HCT116 (cell line): ENCODE measurements at regions not wholly inside any gene's neighbourhood (a gene's known extent, or its start where the extent isn't known, plus 50 kb on each side); places are given as distances from the start of the nearest gene placed in this dataset.

Experiments used
- ATAC-seq: fragments of 200-7000 bp; cut with Tn5 transposase; 2 replicates; pipeline ENCODE4 v1.9.1; 2020; ENCODE audit warnings: mild to moderate bottlenecking, moderate library complexity
- BruUV-seq: library from RNA; stranded (reverse); fragments of 400-500 nt; replicated peaks from 2 replicates; lab custom pipeline; 2021; lab: Mats Ljungman, UMichigan
- CTCF ChIA-PET: fragments of 300-600 bp; sonication (Branson Sonifier 250); formaldehyde crosslinking; loops from one replicate; lab custom pipeline; 2021; ENCODE audit warnings: antibody characterized with exemption; lab: Charles Lee
- POLR2A ChIA-PET: fragments of 300-600, 350-600 bp; sonication (Branson Sonifier 250); formaldehyde crosslinking; loops from one replicate; lab custom pipeline; 2021; ENCODE audit warnings: antibody characterized with exemption; lab: Charles Lee
- RAD21 ChIA-PET, 2 experiments: fragments of 300-600 bp; sonication (Branson Sonifier 250); formaldehyde crosslinking; loops; one replicate each; lab custom pipeline; 2023; ENCODE audit warnings: low total read pairs in 2 of 2; ENCODE audit not compliant: uncharacterized antibody in 2 of 2, unreplicated experiment in 2 of 2, low non-redundant PET in 1 of 2; lab: Charles Lee
- DNase-seq: peaks from one replicate; pipeline ENCODE4 v3.0.0-alpha.2; 2010; ENCODE audit warnings: low read depth, low spot score
- H2AFZ ChIP-seq: fragments of 200-600 bp; shearing (Covaris generic), sonication (generic); 2 replicates; pipeline ENCODE4 v1.6.1; 2017; ENCODE audit warnings: low read depth, mixed run types, mixed read lengths, antibody characterized with exemption, low read length; ENCODE audit not compliant: poor library complexity, severe bottlenecking
- H3K27ac ChIP-seq: 2 replicates; pipeline ENCODE4 v1.5.1; 2012; ENCODE audit warnings: low read depth, low read length
- H3K27me3 ChIP-seq: fragments of 200-600 bp; sonication (generic); 2 replicates; pipeline ENCODE4 v1.6.1; 2016; ENCODE audit warnings: mixed run types, low read length, mixed read lengths; ENCODE audit not compliant: insufficient read depth
- H3K36me3 ChIP-seq, 2 experiments: fragments of 200-500 bp in 1 of 2; fragments of 200-600 bp in 1 of 2; sonication (Bioruptor generic) in 1 of 2; sonication (generic) in 1 of 2; 2 replicates each; pipeline versions ENCODE4 v1.5.1 to v1.6.1; 2014 to 2016; ENCODE audit warnings: low read length in 2 of 2, inconsistent platforms in 1 of 2, mixed read lengths in 1 of 2, mixed run types in 1 of 2; ENCODE audit not compliant: insufficient read depth in 2 of 2, control insufficient read depth in 1 of 2
- H3K4me1 ChIP-seq, 2 experiments: fragments of 200-600 bp in 1 of 2; sonication (generic) in 1 of 2; 2 replicates each; pipeline versions ENCODE4 v1.5.1 to v1.6.1; 2012 to 2017; ENCODE audit warnings: low read length in 2 of 2, inconsistent platforms in 1 of 2, mild to moderate bottlenecking in 1 of 2, mixed read lengths in 1 of 2, mixed run types in 1 of 2, moderate library complexity in 1 of 2; ENCODE audit not compliant: insufficient read depth in 2 of 2, control insufficient read depth in 1 of 2
- H3K4me2 ChIP-seq: fragments of 200-600 bp; sonication (generic); 2 replicates; pipeline ENCODE4 v1.6.1; 2017; ENCODE audit warnings: mixed run types, low read length, mixed read lengths
- H3K4me3 ChIP-seq, 2 experiments: fragments of 200-600 bp in 1 of 2; sonication (generic) in 1 of 2; replicated peaks in 1 of 2; 2 replicates each; pipeline ENCODE4 v1.5.1; 2011 to 2016; ENCODE audit warnings: low read length in 2 of 2, control low read depth in 1 of 2, low read depth in 1 of 2, mild to moderate bottlenecking in 1 of 2, mixed read lengths in 1 of 2, mixed run types in 1 of 2
- H3K79me2 ChIP-seq: fragments of 200-600 bp; sonication (generic); 2 replicates; pipeline ENCODE4 v1.6.1; 2017; ENCODE audit warnings: mild to moderate bottlenecking, mixed run types, low read length, moderate library complexity, mixed read lengths; ENCODE audit not compliant: insufficient read depth
- H3K9ac ChIP-seq: fragments of 200-600 bp; sonication (generic); 2 replicates; pipeline ENCODE4 v1.6.1; 2016; ENCODE audit warnings: low read length, mixed read lengths
- H3K9me2 ChIP-seq: fragments of 200-600 bp; sonication (generic), shearing (Covaris generic); 2 replicates; pipeline ENCODE4 v1.6.1; 2017; ENCODE audit warnings: mixed run types, mild to moderate bottlenecking, moderate library complexity; ENCODE audit not compliant: insufficient read depth
- H3K9me3 ChIP-seq, 2 experiments: fragments of 200-500 bp in 1 of 2; fragments of 200-600 bp in 1 of 2; sonication (Bioruptor generic) in 1 of 2; sonication (generic) in 1 of 2; 2 replicates each; pipeline ENCODE4 v1.6.1; 2014 to 2017; ENCODE audit warnings: low read length in 2 of 2, mixed read lengths in 2 of 2, inconsistent platforms in 1 of 2, low read depth in 1 of 2, mild to moderate bottlenecking in 1 of 2, mixed run types in 1 of 2, moderate library complexity in 1 of 2; ENCODE audit not compliant: control insufficient read depth in 1 of 2, insufficient read depth in 1 of 2
- H4K20me1 ChIP-seq: fragments of 200-600 bp; sonication (generic), shearing (Covaris generic); 2 replicates; pipeline ENCODE4 v1.6.1; 2017; ENCODE audit warnings: mixed run types, mild to moderate bottlenecking, moderate library complexity; ENCODE audit not compliant: insufficient read depth
- CEBPB ChIP-seq: IDR thresholded peaks from 2 replicates; pipeline ENCODE4 v1.6.1; 2012; ENCODE audit warnings: low read depth
- EGR1 ChIP-seq: IDR thresholded peaks from 2 replicates; pipeline ENCODE4 v1.6.1; 2012; ENCODE audit warnings: low read depth
- EZH2 ChIP-seq: fragments of 200-600 bp; sonication (generic); IDR thresholded peaks from 2 replicates; pipeline ENCODE4 v1.6.1; 2017; ENCODE audit warnings: antibody characterized with exemption, mixed run types
- EZH2phosphoT487 ChIP-seq: fragments of 200-600 bp; IDR thresholded peaks from 2 replicates; pipeline ENCODE4 v1.6.1; 2018; ENCODE audit warnings: antibody characterized with exemption, borderline replicate concordance
- FOSL1 ChIP-seq: IDR thresholded peaks from 2 replicates; pipeline ENCODE4 v1.6.1; 2012; ENCODE audit warnings: low read depth
- JUND ChIP-seq: IDR thresholded peaks from 2 replicates; pipeline ENCODE4 v1.6.1; 2012
- POLR2A ChIP-seq: IDR thresholded peaks from 2 replicates; pipeline ENCODE4 v1.7.0; 2011; ENCODE audit warnings: borderline replicate concordance; ENCODE audit not compliant: insufficient read depth, insufficient read length; ENCODE audit errors: extremely low read depth
- POLR2AphosphoS5 ChIP-seq: IDR thresholded peaks from 2 replicates; pipeline ENCODE4 v1.6.1; 2011; ENCODE audit warnings: mild to moderate bottlenecking, low read depth, low read length, moderate library complexity
- RAD21 ChIP-seq: IDR thresholded peaks from 2 replicates; pipeline ENCODE4 v1.6.1; 2012; ENCODE audit warnings: low read depth, mild to moderate bottlenecking
- SIN3A ChIP-seq: IDR thresholded peaks from 2 replicates; pipeline ENCODE4 v1.6.1; 2012; ENCODE audit warnings: low read depth
- SP1 ChIP-seq: IDR thresholded peaks from 2 replicates; pipeline ENCODE4 v1.6.1; 2012; ENCODE audit warnings: low read depth
- SRF ChIP-seq: IDR thresholded peaks from 2 replicates; pipeline ENCODE4 v1.6.1; 2012; ENCODE audit warnings: low read depth
- TCF7L2 ChIP-seq: IDR thresholded peaks from 2 replicates; pipeline ENCODE4 v1.7.0; 2011; ENCODE audit warnings: borderline replicate concordance, inconsistent platforms; ENCODE audit not compliant: insufficient read depth, insufficient read length; ENCODE audit errors: extremely low read depth
- YY1 ChIP-seq: IDR thresholded peaks from 2 replicates; pipeline ENCODE4 v1.6.1; 2011; ENCODE audit warnings: low read length, low read depth, moderate library complexity, mild to moderate bottlenecking; ENCODE audit not compliant: insufficient replicate concordance; ENCODE audit errors: extremely low read depth
- ZFX ChIP-seq: fragments of 450-650 bp; IDR thresholded peaks from 2 replicates; pipeline ENCODE4 v1.6.1; 2017
- ZNF274 ChIP-seq: fragments of 200-500 bp; sonication (Bioruptor generic); IDR thresholded peaks from 2 replicates; pipeline ENCODE4 v1.6.1; 2014; ENCODE audit warnings: mild to moderate bottlenecking, low read depth, low read length, inconsistent platforms
- intact Hi-C: fragments of 100-400 bp; cut with micrococcal nuclease; formaldehyde crosslinking; loops from 2 replicates; pipeline ENCODE4 v1.10.0; 2022
- TF ChIP-seq, protein P1 (sequence below): IDR thresholded peaks from 2 replicates; pipeline ENCODE4 v1.6.1; 2011; ENCODE audit warnings: mild to moderate bottlenecking, low read length, moderate library complexity; ENCODE audit not compliant: insufficient replicate concordance; ENCODE audit errors: extremely low read depth
- TF ChIP-seq, protein P2 (sequence below), 3 experiments: fragments of 200-600 bp in 1 of 3; sonication (generic) in 1 of 3; IDR thresholded peaks in 2 of 3; conservative IDR thresholded peaks in 1 of 3; 2 replicates each; pipeline ENCODE4 v1.5.1; 2012 to 2017; ENCODE audit warnings: low read depth in 2 of 3, low read length in 2 of 3, antibody characterized with exemption in 1 of 3, borderline replicate concordance in 1 of 3, control low read depth in 1 of 3, mild to moderate bottlenecking in 1 of 3, mixed read lengths in 1 of 3, mixed run types in 1 of 3, moderate library complexity in 1 of 3; ENCODE audit not compliant: insufficient read depth in 1 of 3

DNA sequence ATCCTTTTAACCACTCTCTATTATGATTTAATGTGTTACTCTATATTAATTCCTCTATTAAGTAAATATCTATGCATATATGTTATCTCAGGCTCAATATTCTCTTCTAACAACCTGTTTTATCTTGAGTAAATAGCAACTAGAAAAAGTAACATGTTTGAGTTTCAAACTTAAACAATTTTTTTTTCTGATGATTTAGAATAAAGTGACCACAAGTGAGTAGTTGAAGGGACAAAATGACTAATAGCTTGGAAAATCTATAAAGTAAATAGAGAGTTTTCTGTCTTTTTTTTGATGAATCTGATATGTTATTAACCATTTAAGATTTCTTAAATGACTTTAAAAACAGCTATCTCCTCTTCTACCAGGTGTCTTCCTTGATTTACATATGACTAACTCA is 483.8 kb downstream of the TFEC start:
- POLR2A ChIA-PET: no interaction called here
- Histone ChIP-seq H3K4me2 (no peak overlapping the region), H3K9me3 (no peaks in the 10 kb centered on the region), H3K79me2 (no peaks in the 10 kb centered on the region), H3K9me2 (no peaks in the 10 kb centered on the region), H2AFZ (no peak overlapping the region), H3K27ac (no peak overlapping the region), H4K20me1 (no peaks in the 10 kb centered on the region), H3K9ac (no peak overlapping the region), H3K4me1 (no peaks in the 10 kb centered on the region), H3K27me3 (no peaks in the 10 kb centered on the region), H3K36me3 (no peaks in the 10 kb centered on the region), H3K4me3 (no peak overlapping the region)
- intact Hi-C loops: no loop called here
- RAD21 ChIA-PET: no interaction called here
- ATAC-seq (no peak), DNase-seq (no peak)
- TF ChIP-seq EGR1 (no peak), POLR2A (no peak), CEBPB (no peak), SRF (no peak), FOSL1 (no peak), SP1 (no peak), JUND (no peak), POLR2AphosphoS5 (no peak), ZFX (no peak), SIN3A (no peak), EZH2phosphoT487 (no peak), YY1 (no peak), EZH2 (no peak), TCF7L2 (no peak), RAD21 (no peak), ZNF274 (no peak)
- TF ChIP-seq, protein P1, sequence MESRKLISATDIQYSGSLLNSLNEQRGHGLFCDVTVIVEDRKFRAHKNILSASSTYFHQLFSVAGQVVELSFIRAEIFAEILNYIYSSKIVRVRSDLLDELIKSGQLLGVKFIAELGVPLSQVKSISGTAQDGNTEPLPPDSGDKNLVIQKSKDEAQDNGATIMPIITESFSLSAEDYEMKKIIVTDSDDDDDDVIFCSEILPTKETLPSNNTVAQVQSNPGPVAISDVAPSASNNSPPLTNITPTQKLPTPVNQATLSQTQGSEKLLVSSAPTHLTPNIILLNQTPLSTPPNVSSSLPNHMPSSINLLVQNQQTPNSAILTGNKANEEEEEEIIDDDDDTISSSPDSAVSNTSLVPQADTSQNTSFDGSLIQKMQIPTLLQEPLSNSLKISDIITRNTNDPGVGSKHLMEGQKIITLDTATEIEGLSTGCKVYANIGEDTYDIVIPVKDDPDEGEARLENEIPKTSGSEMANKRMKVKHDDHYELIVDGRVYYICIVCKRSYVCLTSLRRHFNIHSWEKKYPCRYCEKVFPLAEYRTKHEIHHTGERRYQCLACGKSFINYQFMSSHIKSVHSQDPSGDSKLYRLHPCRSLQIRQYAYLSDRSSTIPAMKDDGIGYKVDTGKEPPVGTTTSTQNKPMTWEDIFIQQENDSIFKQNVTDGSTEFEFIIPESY: no peak
- TF ChIP-seq, protein P2, sequence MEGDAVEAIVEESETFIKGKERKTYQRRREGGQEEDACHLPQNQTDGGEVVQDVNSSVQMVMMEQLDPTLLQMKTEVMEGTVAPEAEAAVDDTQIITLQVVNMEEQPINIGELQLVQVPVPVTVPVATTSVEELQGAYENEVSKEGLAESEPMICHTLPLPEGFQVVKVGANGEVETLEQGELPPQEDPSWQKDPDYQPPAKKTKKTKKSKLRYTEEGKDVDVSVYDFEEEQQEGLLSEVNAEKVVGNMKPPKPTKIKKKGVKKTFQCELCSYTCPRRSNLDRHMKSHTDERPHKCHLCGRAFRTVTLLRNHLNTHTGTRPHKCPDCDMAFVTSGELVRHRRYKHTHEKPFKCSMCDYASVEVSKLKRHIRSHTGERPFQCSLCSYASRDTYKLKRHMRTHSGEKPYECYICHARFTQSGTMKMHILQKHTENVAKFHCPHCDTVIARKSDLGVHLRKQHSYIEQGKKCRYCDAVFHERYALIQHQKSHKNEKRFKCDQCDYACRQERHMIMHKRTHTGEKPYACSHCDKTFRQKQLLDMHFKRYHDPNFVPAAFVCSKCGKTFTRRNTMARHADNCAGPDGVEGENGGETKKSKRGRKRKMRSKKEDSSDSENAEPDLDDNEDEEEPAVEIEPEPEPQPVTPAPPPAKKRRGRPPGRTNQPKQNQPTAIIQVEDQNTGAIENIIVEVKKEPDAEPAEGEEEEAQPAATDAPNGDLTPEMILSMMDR (IDR thresholded peaks at IDR 0.05 in 2 of 3, conservative IDR thresholded peaks at IDR 0.05 in 1 of 3; ENCODE audit: borderline replicate concordance in 1 of 3, insufficient read depth in 1 of 3, low read depth in 2 of 3, low read length in 2 of 3): no peak
- CTCF ChIA-PET: no interaction called here
- no TSS peak for BruUV-seq
